GM12878 (cell line): ENCODE measurements at regions not wholly inside any gene's neighbourhood (a gene's known extent, or its start where the extent isn't known, plus 50 kb on each side); places are given as distances from the start of the nearest gene placed in this dataset.

Experiments used
- ATAC-seq: fragments of 200-7000 bp; cut with Tn5 transposase; 3 replicates; pipeline ENCODE4 v1.9.1; 2020; ENCODE audit warnings: mild to moderate bottlenecking, moderate library complexity
- BruUV-seq: library from RNA; stranded (reverse); fragments of 400-500 nt; replicated peaks from 2 replicates; lab custom pipeline; 2021; lab: Mats Ljungman, UMichigan
- CTCF ChIA-PET: fragments of 300-600 bp; sonication (Branson Sonifier 250); formaldehyde crosslinking; extraction: SDS; loops from one replicate; lab custom pipeline; 2021; ENCODE audit warnings: inconsistent platforms; lab: Yijun Ruan, JAX
- POLR2A ChIA-PET: fragments of 350-600 bp; formaldehyde crosslinking; extraction: SDS; loops from one replicate; lab custom pipeline; 2021; ENCODE audit warnings: inconsistent platforms; lab: Charles Lee
- RAD21 ChIA-PET: fragments of 300-600 bp; sonication (Branson Sonifier 250); formaldehyde crosslinking; loops from one replicate; lab custom pipeline; 2023; ENCODE audit warnings: antibody characterized with exemption; ENCODE audit not compliant: unreplicated experiment; lab: Charles Lee
- SMC1A ChIA-PET: fragments of 300-600 bp; sonication (Branson Sonifier 250); formaldehyde crosslinking; loops from one replicate; lab custom pipeline; 2023; ENCODE audit not compliant: unreplicated experiment, uncharacterized antibody; lab: Charles Lee
- DNase-seq: peaks from one replicate; pipeline ENCODE4 v3.0.0-alpha.2; 2011; ENCODE audit warnings: low read depth, low spot score
- FAIRE-seq: peaks from 3 replicates; lab custom pipeline; 2011; peaks lifted over from hg19 to GRCh38; lab: Jason Lieb, UNC
- H2AFZ ChIP-seq: 2 replicates; pipeline ENCODE4 v1.6.0; 2011; ENCODE audit warnings: low read depth, low read length, control low read depth; ENCODE audit not compliant: control insufficient read depth
- H3K27ac ChIP-seq: 2 replicates; pipeline ENCODE4 v1.5.1; 2011; ENCODE audit warnings: control low read depth; ENCODE audit not compliant: control insufficient read depth, insufficient read depth
- H3K27me3 ChIP-seq, 2 experiments: replicated peaks in 1 of 2; 2 replicates each; pipeline versions ENCODE4 v1.6.0 to v1.6.1; 2011; ENCODE audit warnings: low read length in 1 of 2; ENCODE audit not compliant: control insufficient read depth in 2 of 2, insufficient read depth in 2 of 2
- H3K36me3 ChIP-seq, 2 experiments: 2 replicates each; pipeline ENCODE4 v1.5.1; 2011; ENCODE audit warnings: low read length in 1 of 2; ENCODE audit not compliant: control insufficient read depth in 2 of 2, insufficient read depth in 2 of 2
- H3K4me1 ChIP-seq: 2 replicates; pipeline ENCODE4 v1.6.1; 2011; ENCODE audit warnings: mild to moderate bottlenecking, low read length, moderate library complexity, mixed read lengths; ENCODE audit not compliant: control insufficient read depth, insufficient read depth
- H3K4me2 ChIP-seq: 2 replicates; pipeline ENCODE4 v1.6.0; 2011; ENCODE audit warnings: control low read depth; ENCODE audit not compliant: control insufficient read depth, insufficient read depth
- H3K4me3 ChIP-seq: fragments of 200-600 bp; sonication (generic); 2 replicates; pipeline ENCODE4 v1.5.1; 2016
- H3K79me2 ChIP-seq: 2 replicates; pipeline ENCODE4 v1.6.0; 2011; ENCODE audit warnings: low read length; ENCODE audit not compliant: control insufficient read depth, insufficient read depth
- H3K9ac ChIP-seq: 2 replicates; pipeline ENCODE4 v1.8.0; 2011; ENCODE audit warnings: low read length, control low read depth, mixed read lengths; ENCODE audit not compliant: control insufficient read depth, insufficient read depth
- H3K9me3 ChIP-seq: replicated peaks from 3 replicates; pipeline ENCODE4 v1.5.1; 2011; ENCODE audit warnings: mild to moderate bottlenecking, low read length; ENCODE audit not compliant: control insufficient read depth, insufficient read depth
- H4K20me1 ChIP-seq: 2 replicates; pipeline ENCODE4 v1.6.0; 2011; ENCODE audit not compliant: control insufficient read depth, insufficient read depth
- GABPA ChIP-seq: IDR thresholded peaks from 2 replicates; pipeline ENCODE4 v1.6.1; 2014; ENCODE audit warnings: antibody characterized with exemption, low read depth, mild to moderate bottlenecking, inconsistent platforms
- IRF4 ChIP-seq: IDR thresholded peaks from 2 replicates; pipeline ENCODE4 v1.6.1; 2011; ENCODE audit warnings: low read depth, low read length
- NR2F1 ChIP-seq: fragments of 450-650 bp; conservative IDR thresholded peaks from 2 replicates; pipeline ENCODE4 v1.6.1; 2017; ENCODE audit warnings: mild to moderate bottlenecking
- RFX5 ChIP-seq: IDR thresholded peaks from 2 replicates; pipeline ENCODE4 v1.6.1; 2011; ENCODE audit warnings: low read depth, low read length, improper control_type of control experiment
- SIX5 ChIP-seq: IDR thresholded peaks from 2 replicates; pipeline ENCODE4 v1.6.1; 2011; ENCODE audit warnings: mild to moderate bottlenecking, low read depth, low read length, moderate library complexity; ENCODE audit not compliant: severe bottlenecking
- SPI1 ChIP-seq: IDR thresholded peaks from 2 replicates; pipeline ENCODE4 v1.6.1; 2011; ENCODE audit warnings: low read depth, mild to moderate bottlenecking, low read length, moderate library complexity, borderline replicate concordance; ENCODE audit not compliant: insufficient read depth
- TCF7 ChIP-seq: IDR thresholded peaks from 2 replicates; pipeline ENCODE4 v1.6.1; 2014; ENCODE audit warnings: antibody characterized with exemption, borderline replicate concordance
- WGBS: methylation state at CpG from one replicate; pipeline ENCODE4 v1.1.6; 2016; ENCODE audit warnings: low lambda C conversion rate; ENCODE audit not compliant: insufficient replicate concordance, insufficient coverage; ENCODE audit errors: missing lambda C conversion rate; 5-methylcytosine and 5-hydroxymethylcytosine counted together
- in situ Hi-C: fragments of 300-500 bp; cut with MboI; formaldehyde crosslinking; loops from 9 replicates; pipeline ENCODE4 v1.14.3; 2018; ENCODE audit warnings: mixed read lengths
- intact Hi-C: fragments of 100-400 bp; cut with micrococcal nuclease; formaldehyde crosslinking; loops from one replicate; pipeline ENCODE4 v1.14.2; 2022; ENCODE audit not compliant: unreplicated experiment
- TF ChIP-seq, protein P1 (sequence below): fragments of 150-350 bp; IDR thresholded peaks from 2 replicates; pipeline ENCODE4 v1.6.1; 2014; ENCODE audit warnings: mild to moderate bottlenecking, low read depth, low read length
- TF ChIP-seq, protein P2 (sequence below): IDR thresholded peaks from 2 replicates; pipeline ENCODE4 v1.6.1; 2012; ENCODE audit warnings: improper control_type of control experiment, low read depth, low read length; ENCODE audit not compliant: insufficient replicate concordance

DNA sequence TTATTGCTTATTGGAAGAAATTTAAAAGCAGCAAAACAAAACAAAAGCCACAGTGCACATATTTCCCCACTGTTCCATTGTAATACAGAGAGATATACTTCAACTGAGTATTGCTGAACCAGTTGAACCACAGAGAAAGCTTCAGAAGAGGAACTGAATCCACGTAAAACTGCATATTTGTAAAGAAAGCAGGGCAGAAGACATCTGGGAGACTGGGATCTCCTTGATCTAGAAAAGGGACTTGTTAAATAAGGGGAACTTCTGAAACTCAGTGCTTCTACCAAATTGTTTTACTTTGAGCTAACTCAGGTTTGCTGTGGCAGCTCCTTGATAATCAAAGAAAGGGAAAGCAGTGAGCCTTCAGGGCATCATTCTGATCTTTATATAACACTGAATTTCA lies 411.1 kb upstream of the MDGA2 start:
- Histone ChIP-seq H3K4me1 (no peaks in the 10 kb centered on the region), H3K9me3 (no peaks in the 10 kb centered on the region), H3K79me2 (no peaks in the 10 kb centered on the region), H3K27ac (no peak overlapping the region), H3K4me2 (no peak overlapping the region), H2AFZ (no peak overlapping the region), H3K9ac (no peak overlapping the region), H3K27me3 (no peaks in the 10 kb centered on the region), H4K20me1 (no peaks in the 10 kb centered on the region), H3K36me3 (no peaks in the 10 kb centered on the region), H3K4me3 (no peak overlapping the region)
- TF ChIP-seq, protein P1, sequence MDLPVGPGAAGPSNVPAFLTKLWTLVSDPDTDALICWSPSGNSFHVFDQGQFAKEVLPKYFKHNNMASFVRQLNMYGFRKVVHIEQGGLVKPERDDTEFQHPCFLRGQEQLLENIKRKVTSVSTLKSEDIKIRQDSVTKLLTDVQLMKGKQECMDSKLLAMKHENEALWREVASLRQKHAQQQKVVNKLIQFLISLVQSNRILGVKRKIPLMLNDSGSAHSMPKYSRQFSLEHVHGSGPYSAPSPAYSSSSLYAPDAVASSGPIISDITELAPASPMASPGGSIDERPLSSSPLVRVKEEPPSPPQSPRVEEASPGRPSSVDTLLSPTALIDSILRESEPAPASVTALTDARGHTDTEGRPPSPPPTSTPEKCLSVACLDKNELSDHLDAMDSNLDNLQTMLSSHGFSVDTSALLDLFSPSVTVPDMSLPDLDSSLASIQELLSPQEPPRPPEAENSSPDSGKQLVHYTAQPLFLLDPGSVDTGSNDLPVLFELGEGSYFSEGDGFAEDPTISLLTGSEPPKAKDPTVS: no peak
- TF ChIP-seq SPI1: peak; percentile 29; the same call in 1 of the 2 replicates
- no peak for ATAC-seq
- no peak for FAIRE-seq
- ChIA-PET POLR2A (no interaction called here), CTCF (no interaction called here), RAD21 (no interaction called here), SMC1A (no interaction called here)
- in situ Hi-C loops (no loop called here), intact Hi-C loops (no loop called here)
- WGBS: 0% methylated on average over 1 of the region's 1 CpG
- BruUV-seq: no TSS peak
- no peak for DNase-seq

DNA sequence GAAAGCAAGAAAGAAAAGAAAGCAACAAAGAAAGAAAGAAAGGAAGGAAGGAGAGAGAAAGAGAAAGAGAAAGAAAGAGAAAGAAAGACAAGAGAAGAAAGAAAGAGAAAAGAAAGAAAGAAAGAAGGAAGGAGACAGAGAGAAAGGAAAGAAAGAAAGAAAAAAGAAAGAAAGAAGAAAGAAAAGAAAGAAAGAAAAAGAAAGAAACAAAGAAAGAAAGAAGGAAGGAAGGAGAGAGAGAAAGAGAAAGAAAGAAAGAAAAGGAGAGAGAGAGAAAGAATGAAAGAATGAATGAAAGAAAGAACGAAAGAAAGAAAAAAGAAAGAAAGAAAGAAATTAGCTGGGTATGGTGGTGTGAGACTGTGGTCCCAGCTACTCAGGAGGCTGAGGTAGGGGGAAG lies 400.1 kb upstream of the MDGA2 start:
- ChIA-PET POLR2A (no interaction called here), RAD21 (no interaction called here), CTCF (no interaction called here), SMC1A (no interaction called here)
- 0% methylated on average over 1 of the region's 1 CpG for WGBS
- no TSS peak for BruUV-seq
- Histone ChIP-seq H3K4me2 (no peak overlapping the region), H3K4me3 (no peak overlapping the region), H2AFZ (no peak overlapping the region), H3K4me1 (no peaks in the 10 kb centered on the region), H3K36me3 (no peaks in the 10 kb centered on the region), H3K9me3 (no peaks in the 10 kb centered on the region), H3K27me3 (no peaks in the 10 kb centered on the region), H4K20me1 (no peaks in the 10 kb centered on the region), H3K27ac (no peak overlapping the region), H3K9ac (no peak overlapping the region), H3K79me2 (no peaks in the 10 kb centered on the region)
- in situ Hi-C loops (no loop called here), intact Hi-C loops (no loop called here)
- FAIRE-seq: no peak
- no peak for ATAC-seq
- DNase-seq: no peak
- TF ChIP-seq SPI1: no peak
- TF ChIP-seq, protein P2, sequence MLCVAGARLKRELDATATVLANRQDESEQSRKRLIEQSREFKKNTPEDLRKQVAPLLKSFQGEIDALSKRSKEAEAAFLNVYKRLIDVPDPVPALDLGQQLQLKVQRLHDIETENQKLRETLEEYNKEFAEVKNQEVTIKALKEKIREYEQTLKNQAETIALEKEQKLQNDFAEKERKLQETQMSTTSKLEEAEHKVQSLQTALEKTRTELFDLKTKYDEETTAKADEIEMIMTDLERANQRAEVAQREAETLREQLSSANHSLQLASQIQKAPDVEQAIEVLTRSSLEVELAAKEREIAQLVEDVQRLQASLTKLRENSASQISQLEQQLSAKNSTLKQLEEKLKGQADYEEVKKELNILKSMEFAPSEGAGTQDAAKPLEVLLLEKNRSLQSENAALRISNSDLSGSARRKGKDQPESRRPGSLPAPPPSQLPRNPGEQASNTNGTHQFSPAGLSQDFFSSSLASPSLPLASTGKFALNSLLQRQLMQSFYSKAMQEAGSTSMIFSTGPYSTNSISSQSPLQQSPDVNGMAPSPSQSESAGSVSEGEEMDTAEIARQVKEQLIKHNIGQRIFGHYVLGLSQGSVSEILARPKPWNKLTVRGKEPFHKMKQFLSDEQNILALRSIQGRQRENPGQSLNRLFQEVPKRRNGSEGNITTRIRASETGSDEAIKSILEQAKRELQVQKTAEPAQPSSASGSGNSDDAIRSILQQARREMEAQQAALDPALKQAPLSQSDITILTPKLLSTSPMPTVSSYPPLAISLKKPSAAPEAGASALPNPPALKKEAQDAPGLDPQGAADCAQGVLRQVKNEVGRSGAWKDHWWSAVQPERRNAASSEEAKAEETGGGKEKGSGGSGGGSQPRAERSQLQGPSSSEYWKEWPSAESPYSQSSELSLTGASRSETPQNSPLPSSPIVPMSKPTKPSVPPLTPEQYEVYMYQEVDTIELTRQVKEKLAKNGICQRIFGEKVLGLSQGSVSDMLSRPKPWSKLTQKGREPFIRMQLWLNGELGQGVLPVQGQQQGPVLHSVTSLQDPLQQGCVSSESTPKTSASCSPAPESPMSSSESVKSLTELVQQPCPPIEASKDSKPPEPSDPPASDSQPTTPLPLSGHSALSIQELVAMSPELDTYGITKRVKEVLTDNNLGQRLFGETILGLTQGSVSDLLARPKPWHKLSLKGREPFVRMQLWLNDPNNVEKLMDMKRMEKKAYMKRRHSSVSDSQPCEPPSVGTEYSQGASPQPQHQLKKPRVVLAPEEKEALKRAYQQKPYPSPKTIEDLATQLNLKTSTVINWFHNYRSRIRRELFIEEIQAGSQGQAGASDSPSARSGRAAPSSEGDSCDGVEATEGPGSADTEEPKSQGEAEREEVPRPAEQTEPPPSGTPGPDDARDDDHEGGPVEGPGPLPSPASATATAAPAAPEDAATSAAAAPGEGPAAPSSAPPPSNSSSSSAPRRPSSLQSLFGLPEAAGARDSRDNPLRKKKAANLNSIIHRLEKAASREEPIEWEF: no peak
- TF ChIP-seq IRF4: no peak
- TF ChIP-seq GABPA: no peak
- no peak for TF ChIP-seq RFX5
- no peak for TF ChIP-seq NR2F1
- TF ChIP-seq SIX5: no peak
- TF ChIP-seq TCF7: no peak
